SK-N-SH (cell line): ENCODE measurements at regions not wholly inside any gene's neighbourhood (a gene's known extent, or its start where the extent isn't known, plus 50 kb on each side); places are given as distances from the start of the nearest gene placed in this dataset.

ENCODE experiments used
- CTCF ChIA-PET: fragments of 300-600, 350-600 bp; formaldehyde crosslinking; extraction: SDS; loops from one replicate; lab custom pipeline; 2021; lab: Yijun Ruan, JAX
- POLR2A ChIA-PET: fragments of 350-600 bp; sonication (Branson Sonifier 250); formaldehyde crosslinking; extraction: SDS; loops from one replicate; lab custom pipeline; 2020; ENCODE audit warnings: antibody characterized with exemption, inconsistent platforms; lab: Yijun Ruan, JAX
- DNase-seq: peaks from one replicate; pipeline ENCODE4 v3.0.0; 2012
- H2AFZ ChIP-seq: fragments of 200-600 bp; sonication (generic); 2 replicates; pipeline ENCODE4 v1.8.1; 2016; ENCODE audit warnings: antibody characterized with exemption, mild to moderate bottlenecking, low read depth
- H3F3A ChIP-seq: fragments of 200-600 bp; sonication (generic); replicated peaks from 2 replicates; pipeline ENCODE3; 2016; ENCODE audit warnings: antibody characterized with exemption, mild to moderate bottlenecking; ENCODE audit not compliant: insufficient read depth
- H3K27ac ChIP-seq, 2 experiments: fragments of 200-500 bp in 1 of 2; fragments of 200-600 bp in 1 of 2; sonication (Bioruptor generic) in 1 of 2; sonication (generic), shearing (Covaris generic) in 1 of 2; 2 replicates each; pipeline versions ENCODE4 v1.5.1 to v1.6.1; 2014 to 2016; ENCODE audit warnings: low read depth in 2 of 2, inconsistent platforms in 1 of 2, low read length in 1 of 2, mild to moderate bottlenecking in 1 of 2, mixed read lengths in 1 of 2
- H3K27me3 ChIP-seq: fragments of 200-600 bp; sonication (generic), shearing (Covaris generic); 2 replicates; pipeline ENCODE4 v1.6.1; 2016; ENCODE audit warnings: mixed run types; ENCODE audit not compliant: insufficient read depth
- H3K36me3 ChIP-seq, 2 experiments: fragments of 200-500 bp in 1 of 2; fragments of 200-600 bp in 1 of 2; sonication (Bioruptor generic) in 1 of 2; sonication (generic) in 1 of 2; replicated peaks in 1 of 2; 2 replicates each; pipeline versions ENCODE3 to v1.5.1; 2014 to 2016; ENCODE audit warnings: low read length in 1 of 2, mild to moderate bottlenecking in 1 of 2; ENCODE audit not compliant: insufficient read depth in 2 of 2, control insufficient read depth in 1 of 2
- H3K4me1 ChIP-seq, 2 experiments: fragments of 200-500 bp in 1 of 2; fragments of 200-600 bp in 1 of 2; sonication (Bioruptor generic) in 1 of 2; sonication (generic), shearing (Covaris generic) in 1 of 2; 2 replicates each; pipeline versions ENCODE4 v1.5.1 to v1.6.1; 2014 to 2016; ENCODE audit warnings: low read depth in 1 of 2, low read length in 1 of 2, mixed run types in 1 of 2; ENCODE audit not compliant: insufficient read depth in 2 of 2, control insufficient read depth in 1 of 2
- H3K4me2 ChIP-seq: fragments of 200-600 bp; sonication (generic), shearing (Covaris generic); 2 replicates; pipeline ENCODE4 v1.6.1; 2017; ENCODE audit warnings: mixed run types
- H3K4me3 ChIP-seq, 2 experiments: fragments of 200-500 bp in 1 of 2; fragments of 200-600 bp in 1 of 2; sonication (Bioruptor generic) in 1 of 2; sonication (generic), shearing (Covaris generic) in 1 of 2; 2 replicates each; pipeline versions ENCODE4 v1.5.1 to v1.8.1; 2014 to 2016; ENCODE audit warnings: low read depth in 2 of 2, inconsistent platforms in 1 of 2, low read length in 1 of 2, mild to moderate bottlenecking in 1 of 2, mixed read lengths in 1 of 2, moderate library complexity in 1 of 2
- H3K79me2 ChIP-seq: fragments of 200-600 bp; sonication (generic); 2 replicates; pipeline ENCODE4 v1.8.1; 2017; ENCODE audit warnings: mild to moderate bottlenecking; ENCODE audit not compliant: insufficient read depth
- H3K9ac ChIP-seq: fragments of 200-600 bp; sonication (generic); 2 replicates; pipeline ENCODE4 v1.6.1; 2017; ENCODE audit warnings: mixed run types
- H3K9me2 ChIP-seq: fragments of 200-600 bp; sonication (generic); 2 replicates; pipeline ENCODE4 v1.6.1; 2017; ENCODE audit warnings: mixed run types
- H3K9me3 ChIP-seq: fragments of 200-600 bp; sonication (generic); 2 replicates; pipeline ENCODE4 v1.6.1; 2017; ENCODE audit warnings: mixed run types, mild to moderate bottlenecking, moderate library complexity
- H4K20me1 ChIP-seq: fragments of 200-600 bp; sonication (generic); 2 replicates; pipeline ENCODE4 v1.6.1; 2017; ENCODE audit warnings: mild to moderate bottlenecking, mixed run types; ENCODE audit not compliant: insufficient read depth
- EZH2phosphoT487 ChIP-seq: fragments of 200-600 bp; sonication (generic); IDR thresholded peaks from 2 replicates; pipeline ENCODE4 v1.6.1; 2017; ENCODE audit warnings: low read depth, mixed run types, mild to moderate bottlenecking, antibody characterized with exemption, moderate library complexity, borderline replicate concordance
- FOSL2 ChIP-seq: IDR thresholded peaks from 2 replicates; pipeline ENCODE4 v1.4.0; 2012; ENCODE audit warnings: low read depth, mild to moderate bottlenecking, moderate library complexity, borderline replicate concordance
- GABPA ChIP-seq: IDR thresholded peaks from 2 replicates; pipeline ENCODE4 v1.4.0; 2012; ENCODE audit warnings: low read depth, mild to moderate bottlenecking
- GATA2 ChIP-seq: sonication (generic); formaldehyde crosslinking; IDR thresholded peaks from 2 replicates; pipeline ENCODE4 v1.5.0; 2020; ENCODE audit warnings: mild to moderate bottlenecking, missing genetic modification reagents
- JUND ChIP-seq: IDR thresholded peaks from 2 replicates; pipeline ENCODE4 v1.4.0; 2012
- NFIC ChIP-seq: IDR thresholded peaks from 2 replicates; pipeline ENCODE4 v1.4.0; 2012; ENCODE audit warnings: borderline replicate concordance
- NRF1 ChIP-seq: IDR thresholded peaks from 2 replicates; pipeline ENCODE4 v1.6.1; 2012; ENCODE audit warnings: low read depth, mild to moderate bottlenecking, low read length
- POLR2AphosphoS5 ChIP-seq: IDR thresholded peaks from 2 replicates; pipeline ENCODE4 v1.6.1; 2012; ENCODE audit warnings: low read depth, low read length
- RXRA ChIP-seq: IDR thresholded peaks from 2 replicates; pipeline ENCODE4 v1.4.0; 2012; ENCODE audit warnings: low read depth, mild to moderate bottlenecking, borderline replicate concordance
- SIN3A ChIP-seq: IDR thresholded peaks from 2 replicates; pipeline ENCODE4 v1.6.1; 2012; ENCODE audit warnings: low read depth, mild to moderate bottlenecking, low read length, moderate library complexity, borderline replicate concordance
- SMC3 ChIP-seq: IDR thresholded peaks from 2 replicates; pipeline ENCODE4 v1.6.1; 2012; ENCODE audit warnings: low read depth, low read length, improper control_type of control experiment
- TCF12 ChIP-seq: IDR thresholded peaks from 2 replicates; pipeline ENCODE4 v1.4.0; 2012
- WGBS: methylation state at CpG from one replicate; pipeline ENCODE4 v1.1.6; 2017; ENCODE audit warnings: low lambda C conversion rate; 5-methylcytosine and 5-hydroxymethylcytosine counted together
- TF ChIP-seq, protein P1 (sequence below): IDR thresholded peaks from 2 replicates; pipeline ENCODE4 v1.4.0; 2012; ENCODE audit warnings: low read depth
- TF ChIP-seq, protein P2 (sequence below): fragments of 150-350 bp; IDR thresholded peaks from 2 replicates; pipeline ENCODE4 v1.6.1; 2017; ENCODE audit warnings: antibody characterized with exemption, low read length, low read depth, borderline replicate concordance
- TF ChIP-seq, protein P3 (sequence below): IDR thresholded peaks from 2 replicates; pipeline ENCODE4 v1.4.0; 2012; ENCODE audit warnings: low read depth, borderline replicate concordance
- TF ChIP-seq, protein P4 (sequence below): fragments of 150-350 bp; IDR thresholded peaks from 2 replicates; pipeline ENCODE4 v1.6.1; 2016; ENCODE audit warnings: mild to moderate bottlenecking, low read depth, low read length

DNA sequence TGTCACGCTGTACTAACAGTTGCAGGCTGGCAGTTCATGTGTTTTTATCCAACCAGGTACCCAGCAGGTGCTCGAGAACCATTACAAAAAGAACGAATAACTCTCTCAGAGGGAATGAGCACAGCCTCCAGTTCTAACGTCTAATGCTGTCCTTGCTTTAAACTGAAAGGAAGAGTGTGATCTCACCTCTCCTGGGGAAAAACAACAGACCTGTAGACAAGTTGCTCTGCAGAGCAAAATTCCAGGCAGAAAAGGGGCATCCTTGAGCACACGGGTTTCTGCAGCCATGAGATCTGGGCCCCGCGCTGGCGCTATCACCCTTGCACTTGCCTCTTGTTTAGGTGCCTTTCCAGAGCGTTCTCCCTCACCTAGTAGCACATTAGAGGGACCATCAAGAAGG, 92.5 kb upstream of the DNAH5 start:
- no peak for DNase-seq
- Histone ChIP-seq H3K9me3 (no peaks in the 10 kb centered on the region), H3K27me3 (no peaks in the 10 kb centered on the region), H3K79me2 (no peaks in the 10 kb centered on the region; the same call in 1 of the 2 replicates), H3K4me2 (peak overlapping the region; percentile 76), H2AFZ (no peak overlapping the region), H3K9me2 (no peaks in the 10 kb centered on the region), H3K9ac (peak overlapping the region; percentile 71), H3K27ac (peak overlapping the region; percentile 63 to 92; a peak in 3 of 4 replicates), H3K36me3 (no peaks in the 10 kb centered on the region), H4K20me1 (no peaks in the 10 kb centered on the region), H3F3A (peaks cover 39% of the 10 kb centered on the region), H3K4me3 (peak overlapping the region in 1 of 2 experiments; percentile 50; a peak in 2 of 4 replicates), H3K4me1 (peaks cover 3 to 57% of the 10 kb centered on the region in 2 experiments; a peak in 3 of 4 replicates)
- POLR2A ChIA-PET = no interaction called here
- 73% methylated on average over 7 of the region's 9 CpGs for WGBS
- CTCF ChIA-PET = no interaction called here
- TF ChIP-seq RXRA = no peak
- TF ChIP-seq NFIC = no peak
- TF ChIP-seq, protein P1, sequence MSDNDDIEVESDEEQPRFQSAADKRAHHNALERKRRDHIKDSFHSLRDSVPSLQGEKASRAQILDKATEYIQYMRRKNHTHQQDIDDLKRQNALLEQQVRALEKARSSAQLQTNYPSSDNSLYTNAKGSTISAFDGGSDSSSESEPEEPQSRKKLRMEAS = no peak
- no peak for TF ChIP-seq EZH2phosphoT487
- TF ChIP-seq, protein P2, sequence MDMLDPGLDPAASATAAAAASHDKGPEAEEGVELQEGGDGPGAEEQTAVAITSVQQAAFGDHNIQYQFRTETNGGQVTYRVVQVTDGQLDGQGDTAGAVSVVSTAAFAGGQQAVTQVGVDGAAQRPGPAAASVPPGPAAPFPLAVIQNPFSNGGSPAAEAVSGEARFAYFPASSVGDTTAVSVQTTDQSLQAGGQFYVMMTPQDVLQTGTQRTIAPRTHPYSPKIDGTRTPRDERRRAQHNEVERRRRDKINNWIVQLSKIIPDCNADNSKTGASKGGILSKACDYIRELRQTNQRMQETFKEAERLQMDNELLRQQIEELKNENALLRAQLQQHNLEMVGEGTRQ = no peak
- TF ChIP-seq, protein P3, sequence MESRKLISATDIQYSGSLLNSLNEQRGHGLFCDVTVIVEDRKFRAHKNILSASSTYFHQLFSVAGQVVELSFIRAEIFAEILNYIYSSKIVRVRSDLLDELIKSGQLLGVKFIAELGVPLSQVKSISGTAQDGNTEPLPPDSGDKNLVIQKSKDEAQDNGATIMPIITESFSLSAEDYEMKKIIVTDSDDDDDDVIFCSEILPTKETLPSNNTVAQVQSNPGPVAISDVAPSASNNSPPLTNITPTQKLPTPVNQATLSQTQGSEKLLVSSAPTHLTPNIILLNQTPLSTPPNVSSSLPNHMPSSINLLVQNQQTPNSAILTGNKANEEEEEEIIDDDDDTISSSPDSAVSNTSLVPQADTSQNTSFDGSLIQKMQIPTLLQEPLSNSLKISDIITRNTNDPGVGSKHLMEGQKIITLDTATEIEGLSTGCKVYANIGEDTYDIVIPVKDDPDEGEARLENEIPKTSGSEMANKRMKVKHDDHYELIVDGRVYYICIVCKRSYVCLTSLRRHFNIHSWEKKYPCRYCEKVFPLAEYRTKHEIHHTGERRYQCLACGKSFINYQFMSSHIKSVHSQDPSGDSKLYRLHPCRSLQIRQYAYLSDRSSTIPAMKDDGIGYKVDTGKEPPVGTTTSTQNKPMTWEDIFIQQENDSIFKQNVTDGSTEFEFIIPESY = no peak
- TF ChIP-seq, protein P4, sequence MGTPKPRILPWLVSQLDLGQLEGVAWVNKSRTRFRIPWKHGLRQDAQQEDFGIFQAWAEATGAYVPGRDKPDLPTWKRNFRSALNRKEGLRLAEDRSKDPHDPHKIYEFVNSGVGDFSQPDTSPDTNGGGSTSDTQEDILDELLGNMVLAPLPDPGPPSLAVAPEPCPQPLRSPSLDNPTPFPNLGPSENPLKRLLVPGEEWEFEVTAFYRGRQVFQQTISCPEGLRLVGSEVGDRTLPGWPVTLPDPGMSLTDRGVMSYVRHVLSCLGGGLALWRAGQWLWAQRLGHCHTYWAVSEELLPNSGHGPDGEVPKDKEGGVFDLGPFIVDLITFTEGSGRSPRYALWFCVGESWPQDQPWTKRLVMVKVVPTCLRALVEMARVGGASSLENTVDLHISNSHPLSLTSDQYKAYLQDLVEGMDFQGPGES = no peak
- TF ChIP-seq NRF1 = no peak
- TF ChIP-seq GATA2 (CRISPR knock-in tag) = no peak
- TF ChIP-seq SIN3A = no peak
- TF ChIP-seq POLR2AphosphoS5 = no peak
- no peak for TF ChIP-seq TCF12
- TF ChIP-seq FOSL2 = no peak
- no peak for TF ChIP-seq SMC3
- TF ChIP-seq JUND = no peak
- no peak for TF ChIP-seq GABPA
